ENCODE measurements at regions not wholly inside any gene's neighbourhood (a gene's known extent, or its start where the extent isn't known, plus 50 kb on each side); places are given as distances from the start of the nearest gene placed in this dataset.

GRCh38 chr2:234145511-234145910 is 95.0 kb downstream of the SPP2 start:
- DNase-seq (ENCODE audit: low spot score) (no peak), FAIRE-seq (no peak), ATAC-seq (no peak)
- intact Hi-C loops (cut with micrococcal nuclease; ENCODE audit: unreplicated experiment) (no loop called here), in situ Hi-C loops (cut with HindIII; ENCODE audit: extremely low pct_ligation_motif_present, low pct_unique_long_range_greater_than_20kb) (no loop called here)
- TF ChIP-seq MED13 (CRISPR knock-in tag; IDR thresholded peaks at IDR 0.05) (no peak), E2F5 (CRISPR knock-in tag; conservative IDR thresholded peaks at IDR 0.05) (no peak), FOXK2 (IDR thresholded peaks at IDR 0.05) (no peak), ZKSCAN8 (CRISPR knock-in tag; IDR thresholded peaks at IDR 0.05; ENCODE audit: borderline replicate concordance) (no peak), ZSCAN9 (CRISPR knock-in tag; IDR thresholded peaks at IDR 0.05; ENCODE audit: borderline replicate concordance) (no peak), KLF6 (CRISPR knock-in tag; IDR thresholded peaks at IDR 0.05) (no peak), ZNF256 (CRISPR knock-in tag; conservative IDR thresholded peaks at IDR 0.05) (no peak), ONECUT2 (CRISPR knock-in tag; IDR thresholded peaks at IDR 0.05) (no peak), RAD51 (IDR thresholded peaks at IDR 0.05; ENCODE audit: borderline replicate concordance) (no peak), FOSL1 (CRISPR knock-in tag; IDR thresholded peaks at IDR 0.05; ENCODE audit: borderline replicate concordance) (no peak), PHF21A (CRISPR knock-in tag; IDR thresholded peaks at IDR 0.05) (no peak), ZNF513 (CRISPR knock-in tag; conservative IDR thresholded peaks at IDR 0.05) (no peak), TRIM24 (CRISPR knock-in tag; IDR thresholded peaks at IDR 0.05) (no peak), AKNA (CRISPR knock-in tag; IDR thresholded peaks at IDR 0.05; ENCODE audit: borderline replicate concordance) (no peak)
- ChIA-PET POLR2A (no interaction called here), CTCF (ENCODE audit: low intra/inter-chr PET ratio, low total read pairs) (no interaction called here)
- no peaks in the 10 kb centered on the region for H4K20me1 ChIP-seq (ENCODE audit: insufficient read depth, low read length)
- H3K36me3 ChIP-seq (replicated peaks in 1 of 2; ENCODE audit: control insufficient read depth in 1 of 2, insufficient read depth in 2 of 2, low read length in 2 of 2) = no peaks in the 10 kb centered on the region
- no peaks in the 10 kb centered on the region for H3K4me1 ChIP-seq (ENCODE audit: insufficient read depth, low read length)
- BruUV-seq (replicated peaks) = no TSS peak
- H3K4me3 ChIP-seq (replicated peaks in 1 of 3; ENCODE audit: insufficient read depth in 1 of 3, low read depth in 2 of 3, low read length in 3 of 3) = no peak overlapping the region
- no peak overlapping the region for H3K27ac ChIP-seq (ENCODE audit: extremely low read length, insufficient read depth, low read length)
- no peak overlapping the region for H3K4me2 ChIP-seq (ENCODE audit: low read depth, low read length)
- no peaks in the 10 kb centered on the region for H3K79me2 ChIP-seq (ENCODE audit: insufficient read depth, low read length)
- WGBS (ENCODE audit: low lambda C conversion rate) = 92% methylated on average over 2 of the region's 2 CpGs
- H2AFZ ChIP-seq (ENCODE audit: low read length) = no peak overlapping the region
- H3K9ac ChIP-seq (ENCODE audit: insufficient read depth, low read depth, low read length) = no peak overlapping the region
- no peaks in the 10 kb centered on the region for H3K9me3 ChIP-seq (ENCODE audit: low read length)
- no peaks in the 10 kb centered on the region for H3K27me3 ChIP-seq (ENCODE audit: control insufficient read depth in 1 of 2, insufficient read depth in 2 of 2, low read length in 2 of 2)

All from HepG2 (cell line).